Spleen (tissue), 11 donors: ENCODE measurements at regions not wholly inside any gene's neighbourhood (a gene's known extent, or its start where the extent isn't known, plus 50 kb on each side); places are given as distances from the start of the nearest gene placed in this dataset.

Experiments used
- DNase-seq: peaks from one replicate; pipeline ENCODE4 v3.0.0-alpha.2; 2020
- H3K27ac ChIP-seq, 8 donors: fragments of 200-600 bp; sonication (generic) in 7 of 8; 1 replicate in 4 of 8; 2 replicates in 4 of 8; pipeline versions ENCODE4 v1.5.0 to v1.8.0; 2016 to 2021; ENCODE audit warnings: inconsistent platforms in 4 of 8, mild to moderate bottlenecking in 4 of 8, moderate library complexity in 1 of 8
- H3K27me3 ChIP-seq, 7 donors: fragments of 200-600 bp; sonication (generic) in 6 of 7; replicated peaks in 1 of 7; 1 replicate in 4 of 7; 2 replicates in 3 of 7; pipeline versions ENCODE4 v1.5.0 to v1.8.0; 2016 to 2021; ENCODE audit warnings: inconsistent platforms in 3 of 7, mild to moderate bottlenecking in 1 of 7
- H3K36me3 ChIP-seq, 6 donors: fragments of 200-600 bp; sonication (generic) in 5 of 6; 1 replicate in 4 of 6; 2 replicates in 2 of 6; pipeline versions ENCODE4 v1.5.0 to v1.8.0; 2016 to 2021; ENCODE audit warnings: inconsistent platforms in 2 of 6
- H3K4me1 ChIP-seq, 6 donors: fragments of 200-600 bp; sonication (generic) in 5 of 6; 1 replicate in 3 of 6; 2 replicates in 3 of 6; pipeline versions ENCODE4 v1.5.0 to v1.8.0; 2016 to 2021; ENCODE audit warnings: inconsistent platforms in 3 of 6
- H3K4me3 ChIP-seq, 8 donors: fragments of 200-600 bp; sonication (generic) in 7 of 8; 1 replicate in 4 of 8; 2 replicates in 4 of 8; pipeline versions ENCODE4 v1.5.0 to v1.8.0; 2016 to 2021; ENCODE audit warnings: inconsistent platforms in 4 of 8, mild to moderate bottlenecking in 4 of 8, moderate library complexity in 2 of 8
- H3K9me3 ChIP-seq, 8 donors: fragments of 200-600 bp; sonication (generic) in 7 of 8; 1 replicate in 4 of 8; 2 replicates in 4 of 8; pipeline versions ENCODE4 v1.5.0 to v1.8.0; 2016 to 2021; ENCODE audit warnings: inconsistent platforms in 4 of 8
- POLR2A ChIP-seq, 3 donors: fragments of 450-650 bp; IDR thresholded peaks; one replicate each; pipeline ENCODE4 v1.5.1; 2017; ENCODE audit warnings: antibody characterized with exemption in 3 of 3, mild to moderate bottlenecking in 1 of 3
- POLR2AphosphoS5 ChIP-seq, 3 donors: sonication (generic); formaldehyde crosslinking; IDR thresholded peaks; one replicate each; pipeline ENCODE4 v1.5.1; 2017; ENCODE audit warnings: antibody characterized with exemption in 3 of 3
- WGBS, 5 donors: extraction: QIAGEN DNeasy Blood & Tissue Kit in 3 of 5; methylation state at CpG; one replicate each; pipeline versions ENCODE4 v1.1.5 to v1.1.7; 2013 to 2018; 5-methylcytosine and 5-hydroxymethylcytosine counted together
- intact Hi-C: fragments of 100-400 bp; cut with DNase I; formaldehyde crosslinking; loops from one replicate; pipeline ENCODE4 v1.15.0; 2023; ENCODE audit warnings: low total_unique reads
- small RNA-seq, 4 donors: library from RNA; depleted of rRNA; stranded (forward); fragments of <200 nt; gene quantifications; one replicate each; pipeline ENCODE3, GENCODE V24; 2016
- TF ChIP-seq, protein P1 (sequence below), 11 experiments: fragments of 200-600 bp in 7 of 11; fragments of 450-650 bp in 4 of 11; sonication (generic) in 4 of 11; IDR thresholded peaks in 8 of 11; conservative IDR thresholded peaks in 3 of 11; 1 replicate in 7 of 11; 2 replicates in 4 of 11; pipeline versions ENCODE4 v1.4.0 to v1.8.0; 2016 to 2021; ENCODE audit warnings: antibody characterized with exemption in 11 of 11, inconsistent platforms in 4 of 11, mild to moderate bottlenecking in 1 of 11
- donor health status: healthy with polysubstance abuse.
- donor health status: DM: no; HTN: no; CAD: no; lungs with moderate emphysema.
- donor health status: DM: no; HTN: no; CAD: no.
- donor health status: Bipolar disorder and iron deficiency.
- donor health status: healthy.
- donor health status: DM: no; HTN: no; CAD: no.
- donor health status: DM: yes; HTN: yes; CAD: no.

DNA sequence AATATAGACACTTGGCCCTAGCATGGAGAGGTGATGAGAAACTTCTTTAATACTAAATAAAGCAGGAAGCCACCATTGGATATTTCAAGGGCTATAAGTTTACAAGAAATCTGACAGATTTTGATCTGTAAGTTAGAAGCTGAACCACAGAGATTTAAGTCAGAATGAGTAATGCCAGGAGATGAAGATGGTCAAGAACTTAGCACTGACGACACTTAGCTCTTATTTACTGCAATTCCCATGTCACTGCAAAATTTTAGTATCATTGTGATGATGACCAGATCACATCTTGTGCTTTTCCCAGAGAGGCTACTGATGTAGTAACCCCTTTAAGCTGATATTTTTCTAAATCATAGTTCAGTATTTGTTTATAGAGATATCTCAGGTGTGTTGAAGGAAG lies 59.4 kb upstream of the CD96 start:
- 71 to 93% (median 87%) methylated on average over 1 of the region's 1 CpG for WGBS, 5 donors

GRCh38 chr3:111485086-111485485 lies 56.9 kb upstream of the CD96 start:
- WGBS, 5 donors = 91 to 94% (median 93%) methylated on average over 1 of the region's 1 CpG

More for the DNA sequence above, 59.4 kb upstream of the CD96 start:
- intact Hi-C loops = no loop called here
- Histone ChIP-seq H3K9me3 (peaks cover 0 to 11% (median 0%) of the 10 kb centered on the region in 8 donors), H3K4me1 (no peaks in the 10 kb centered on the region), H3K27me3 (no peaks in the 10 kb centered on the region), H3K27ac (no peak overlapping the region), H3K4me3 (no peak overlapping the region), H3K36me3 (no peaks in the 10 kb centered on the region)
- TF ChIP-seq POLR2AphosphoS5 (IDR thresholded peaks at IDR 0.05) (no peak), POLR2A (IDR thresholded peaks at IDR 0.05) (no peak)
- TF ChIP-seq, protein P1, sequence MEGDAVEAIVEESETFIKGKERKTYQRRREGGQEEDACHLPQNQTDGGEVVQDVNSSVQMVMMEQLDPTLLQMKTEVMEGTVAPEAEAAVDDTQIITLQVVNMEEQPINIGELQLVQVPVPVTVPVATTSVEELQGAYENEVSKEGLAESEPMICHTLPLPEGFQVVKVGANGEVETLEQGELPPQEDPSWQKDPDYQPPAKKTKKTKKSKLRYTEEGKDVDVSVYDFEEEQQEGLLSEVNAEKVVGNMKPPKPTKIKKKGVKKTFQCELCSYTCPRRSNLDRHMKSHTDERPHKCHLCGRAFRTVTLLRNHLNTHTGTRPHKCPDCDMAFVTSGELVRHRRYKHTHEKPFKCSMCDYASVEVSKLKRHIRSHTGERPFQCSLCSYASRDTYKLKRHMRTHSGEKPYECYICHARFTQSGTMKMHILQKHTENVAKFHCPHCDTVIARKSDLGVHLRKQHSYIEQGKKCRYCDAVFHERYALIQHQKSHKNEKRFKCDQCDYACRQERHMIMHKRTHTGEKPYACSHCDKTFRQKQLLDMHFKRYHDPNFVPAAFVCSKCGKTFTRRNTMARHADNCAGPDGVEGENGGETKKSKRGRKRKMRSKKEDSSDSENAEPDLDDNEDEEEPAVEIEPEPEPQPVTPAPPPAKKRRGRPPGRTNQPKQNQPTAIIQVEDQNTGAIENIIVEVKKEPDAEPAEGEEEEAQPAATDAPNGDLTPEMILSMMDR (IDR thresholded peaks at IDR 0.05 in 8 of 11, conservative IDR thresholded peaks at IDR 0.05 in 3 of 11) = no peak
- no peak for DNase-seq

More at GRCh38 chr3:111485086-111485485, 56.9 kb upstream of the CD96 start:
- Histone ChIP-seq H3K27ac (no peak overlapping the region), H3K9me3 (peaks cover 0 to 11% (median 0%) of the 10 kb centered on the region in 8 donors), H3K27me3 (no peaks in the 10 kb centered on the region), H3K4me3 (no peak overlapping the region), H3K36me3 (no peaks in the 10 kb centered on the region), H3K4me1 (no peaks in the 10 kb centered on the region)
- intact Hi-C loops = no loop called here
- DNase-seq = no peak
- TF ChIP-seq, protein P1 (IDR thresholded peaks at IDR 0.05 in 8 of 11, conservative IDR thresholded peaks at IDR 0.05 in 3 of 11) = no peak
- TF ChIP-seq POLR2A (IDR thresholded peaks at IDR 0.05) (no peak), POLR2AphosphoS5 (IDR thresholded peaks at IDR 0.05) (no peak)

Small RNAs in the stretch of these regions (small RNA-seq; reads per million reads assigned to genes)
- gene ATP6V0CP2 = 0 reads per million in 4 donors
